CD1c-positive myeloid dendritic cell (primary cell): ENCODE measurements at regions not wholly inside any gene's neighbourhood (a gene's known extent, or its start where the extent isn't known, plus 50 kb on each side); places are given as distances from the start of the nearest gene placed in this dataset.

ENCODE experiments used
- DNase-seq: peaks from one replicate; pipeline ENCODE4 v3.0.0-alpha.2; 2016; ENCODE audit errors: extremely low spot score

- no peak for DNase-seq
These were observed 73.5 kb upstream of the DST start for GRCh38 chr6:56716229-56716628.

- no peak for DNase-seq
These were observed 73.1 kb upstream of the DST start for GRCh38 chr6:56715741-56716140.

DNA sequence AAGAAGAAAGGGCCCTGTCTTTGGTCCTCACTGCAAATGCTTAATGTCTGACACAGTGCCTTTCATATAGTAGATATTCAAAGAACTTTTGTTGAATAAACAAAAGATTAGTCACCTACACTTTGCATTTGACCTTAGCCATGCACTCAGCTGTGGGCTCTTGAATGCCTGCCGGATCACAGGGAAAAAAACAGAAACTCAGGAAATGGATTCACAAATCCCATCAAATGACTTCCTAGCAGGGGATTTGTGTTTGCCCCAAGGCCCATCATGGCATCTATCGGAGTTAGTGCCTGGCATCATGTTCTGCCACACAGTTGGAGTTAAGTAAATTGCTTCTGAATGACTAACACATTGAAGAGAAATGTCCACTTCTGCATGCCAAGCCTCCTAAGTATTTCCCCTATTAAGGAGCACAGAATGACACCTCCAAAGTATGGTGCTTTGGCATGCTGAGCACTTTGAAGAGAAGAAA, 72.3 kb upstream of the DST start:
- no peak for DNase-seq

DNA sequence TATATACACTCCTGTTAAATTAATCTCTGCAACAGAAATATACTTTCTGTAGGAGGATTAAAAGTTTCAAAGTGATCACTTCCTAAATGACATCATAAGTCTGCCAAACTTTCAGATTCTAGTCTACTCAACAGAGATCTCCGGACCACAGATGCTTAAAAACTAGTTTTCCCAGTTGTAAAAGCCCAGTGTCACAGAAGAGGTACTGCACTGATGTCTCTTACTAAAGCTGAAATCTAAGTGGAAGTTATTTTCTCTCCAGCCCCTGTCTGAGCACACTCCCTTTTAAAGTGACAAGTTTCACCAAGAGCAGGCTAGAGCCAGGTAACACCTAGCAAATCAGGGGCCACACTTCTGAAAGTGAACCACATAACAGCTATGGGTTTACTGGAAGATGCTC, 71.6 kb upstream of the DST start:
- DNase-seq = no peak

- no peak for DNase-seq
These were observed 70.6 kb upstream of the DST start for GRCh38 chr6:56713254-56713672.

DNA sequence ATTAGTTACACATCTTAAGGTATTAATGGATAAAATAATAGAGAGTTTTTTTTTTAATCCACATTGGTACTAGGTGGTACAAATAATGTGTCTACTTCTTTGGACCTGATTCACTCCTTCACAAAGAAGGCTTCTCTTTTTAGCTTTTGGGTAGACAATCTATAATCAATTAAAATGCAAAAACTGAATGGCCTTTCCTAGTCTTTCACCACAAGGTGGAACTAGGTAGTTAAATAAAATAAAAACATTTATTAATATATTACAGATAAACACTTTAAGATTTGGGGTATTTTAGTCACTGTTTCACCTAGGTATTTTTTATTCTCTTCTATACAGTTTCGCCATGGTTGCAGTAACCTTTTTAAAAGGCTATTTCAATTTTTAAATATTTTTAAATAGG, 68.3 kb upstream of the DST start:
- DNase-seq = no peak

DNA sequence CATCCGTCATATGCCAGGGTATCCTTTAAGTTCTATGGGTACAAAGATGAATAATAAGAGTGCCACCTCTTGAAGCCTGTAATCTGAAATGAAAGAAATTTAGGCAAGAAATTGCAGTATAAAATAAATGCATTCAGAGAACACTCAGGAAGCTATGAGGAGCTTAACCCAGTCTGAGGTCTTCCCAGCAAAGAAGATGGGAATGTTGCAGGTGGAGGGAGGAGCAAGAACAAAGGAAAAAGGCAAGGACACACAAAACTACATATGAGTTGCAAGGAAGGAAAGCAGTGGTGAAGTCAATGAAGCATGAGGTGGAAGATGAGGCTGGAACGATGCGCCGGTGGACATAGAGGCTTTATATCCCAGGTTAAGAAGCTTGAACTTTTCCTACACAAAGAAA, 67.0 kb upstream of the DST start:
- no peak for DNase-seq

GRCh38 chr6:56708810-56709597, 66.3 kb upstream of the DST start:
- peak; percentile 63 for DNase-seq

GRCh38 chr6:56706981-56707726, 64.5 kb upstream of the DST start:
- DNase-seq = no peak

DNA sequence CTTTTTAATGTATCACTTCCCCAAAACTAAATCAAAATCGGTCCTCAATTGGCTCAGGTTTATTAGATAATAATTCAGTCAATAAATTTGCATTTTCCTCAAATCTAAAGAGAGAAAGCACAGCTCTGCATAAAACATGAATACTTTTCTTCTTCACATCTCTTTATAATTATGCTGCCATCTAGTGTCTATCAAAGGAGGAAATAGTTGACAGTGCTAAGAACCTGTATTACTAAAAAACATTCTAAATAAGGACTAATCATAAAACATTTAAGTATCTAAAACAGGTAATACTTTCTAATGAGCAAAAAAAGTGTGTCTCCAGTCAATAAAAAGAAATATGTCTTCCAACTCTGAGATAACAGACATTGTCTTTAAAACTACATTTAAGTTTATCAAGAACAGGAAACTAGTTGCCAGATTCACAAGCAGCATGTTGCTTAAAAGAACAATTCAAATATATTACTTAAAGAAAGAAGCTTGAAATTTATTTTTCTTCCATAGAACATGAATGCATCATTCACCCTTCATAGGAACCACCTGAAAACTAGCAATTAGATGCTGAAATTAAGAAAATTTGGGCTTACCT, 56.5 kb upstream of the DST start:
- DNase-seq = peak; percentile 22

GRCh38 chr6:56695702-56696101, 53.0 kb upstream of the DST start:
- DNase-seq = no peak

GRCh38 chr6:56694002-56694401, 51.3 kb upstream of the DST start:
- DNase-seq = no peak

- no peak for DNase-seq
These were observed 50.5 kb upstream of the DST start for GRCh38 chr6:56693246-56693607.

DNA sequence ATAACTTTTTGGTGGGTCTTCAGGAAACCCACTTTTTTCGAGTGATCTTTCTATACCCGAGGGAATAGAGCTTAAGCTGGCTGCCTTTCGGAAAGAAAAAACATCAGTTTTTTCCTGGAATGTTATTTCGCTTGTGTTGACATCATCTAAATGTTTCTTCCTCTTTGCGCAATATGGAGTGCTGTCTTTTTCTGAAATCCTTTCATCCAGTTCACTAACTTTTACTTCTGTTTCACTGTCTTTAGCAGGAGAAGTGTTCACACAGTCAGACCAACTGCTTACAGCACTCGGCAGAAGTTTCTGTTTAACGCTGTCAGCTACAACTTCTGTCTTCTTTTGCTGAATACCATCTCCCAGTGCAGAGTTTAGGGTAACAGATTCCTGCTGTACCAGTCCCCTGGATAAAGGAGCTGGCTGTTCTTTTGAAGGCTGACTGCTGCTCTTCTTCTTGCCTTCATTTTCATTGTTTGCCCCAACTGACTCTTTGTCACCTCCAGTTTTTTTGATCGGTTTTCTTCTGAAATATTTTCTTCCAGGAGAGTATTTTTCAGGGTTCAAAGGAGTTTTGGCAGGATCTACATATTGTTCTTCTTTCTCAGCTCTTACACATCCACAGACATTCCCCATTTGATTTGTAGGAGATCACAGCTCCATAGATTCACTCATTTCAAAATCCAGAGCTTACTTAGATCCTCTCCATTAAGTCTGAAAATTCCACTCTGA, 50.0 kb upstream of the DST start:
- peak; percentile 25 for DNase-seq
